GM18517 (cell line): ENCODE measurements at regions not wholly inside any gene's neighbourhood (a gene's known extent, or its start where the extent isn't known, plus 50 kb on each side); places are given as distances from the start of the nearest gene placed in this dataset.
"Not testable (repeated sequence)": the region's sequence is repeated elsewhere in the genome, so short reads cannot be mapped to it uniquely, and the experiment has no call there.

Experiments
- ATAC-seq: cut with Tn5 transposase; IDR thresholded peaks from one replicate; pipeline ENCODE4 v1.9.1; 2021; ENCODE audit warnings: mild to moderate bottlenecking, moderate library complexity; ENCODE audit not compliant: unreplicated experiment

GRCh38 chr6:5840734-5841390, 165.9 kb downstream of the NRN1 start:
- no peak for ATAC-seq

GRCh38 chr6:5838656-5839396, 167.9 kb downstream of the NRN1 start:
- ATAC-seq, result no peak

DNA sequence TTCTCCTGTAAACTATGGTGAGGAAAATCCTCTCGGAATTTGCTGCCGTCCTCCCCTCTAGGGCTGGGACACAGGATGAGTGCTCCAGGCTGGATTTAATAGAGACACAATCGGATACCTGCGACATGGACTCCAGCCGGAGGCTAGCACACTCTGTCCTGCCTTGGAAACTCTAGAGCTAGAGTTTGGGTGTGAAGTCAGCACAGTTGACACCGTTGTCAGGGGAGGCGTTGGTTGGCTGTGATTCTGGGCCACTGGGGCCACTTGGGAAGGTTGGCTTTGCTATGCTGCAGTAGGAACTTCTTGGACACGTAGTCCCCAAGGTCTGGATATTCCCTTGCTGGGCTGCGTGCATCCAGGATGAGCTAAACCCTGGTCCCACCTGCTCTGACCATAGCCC, 169.4 kb downstream of the NRN1 start:
- ATAC-seq, result no peak

DNA sequence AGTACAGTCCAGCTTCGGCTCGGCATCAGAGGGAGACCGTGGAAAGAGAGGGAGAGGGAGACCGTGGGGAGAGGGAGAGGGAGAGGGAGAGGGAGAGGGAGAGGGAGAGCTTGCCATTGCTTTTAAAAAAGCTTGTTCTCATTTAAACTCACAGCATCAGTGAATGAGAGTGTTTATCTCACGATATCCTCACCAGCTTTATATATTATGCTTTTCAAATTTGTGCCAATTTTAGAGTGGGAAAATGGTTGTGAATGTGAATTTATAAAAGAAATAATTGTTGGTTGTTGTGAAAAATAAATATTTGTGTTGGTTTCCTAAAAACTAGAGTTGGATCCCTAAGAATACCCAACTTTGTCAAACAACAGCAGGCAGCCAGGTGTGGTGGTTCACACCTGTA, 170.1 kb downstream of the NRN1 start:
- ATAC-seq, result not testable (repeated sequence)

- no peak for ATAC-seq
Measured at GRCh38 chr6:5833120-5833519, 173.6 kb downstream of the NRN1 start.

DNA sequence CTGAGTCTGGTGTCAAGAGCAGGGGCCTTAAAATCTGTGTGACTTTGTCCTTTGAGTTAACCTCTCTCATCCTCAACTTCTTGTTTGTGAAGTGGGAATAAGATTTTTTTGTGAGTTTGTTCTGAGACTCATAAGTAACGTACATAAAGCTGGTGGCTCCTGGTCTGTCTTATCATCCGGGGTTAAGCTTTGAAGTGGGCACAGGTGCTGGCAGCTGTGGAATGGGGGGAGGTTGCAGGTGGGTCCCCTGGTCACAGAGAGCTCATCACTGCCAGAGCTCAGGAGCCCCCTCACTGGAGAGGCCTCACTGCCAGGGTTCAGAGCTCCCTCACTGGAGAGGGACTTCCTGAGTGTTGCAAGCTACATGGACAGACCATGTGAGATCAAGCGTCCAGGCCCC, 174.1 kb downstream of the NRN1 start:
- ATAC-seq, result no peak

- not testable (repeated sequence) for ATAC-seq
Measured at GRCh38 chr6:5831219-5831862, 175.4 kb downstream of the NRN1 start.

DNA sequence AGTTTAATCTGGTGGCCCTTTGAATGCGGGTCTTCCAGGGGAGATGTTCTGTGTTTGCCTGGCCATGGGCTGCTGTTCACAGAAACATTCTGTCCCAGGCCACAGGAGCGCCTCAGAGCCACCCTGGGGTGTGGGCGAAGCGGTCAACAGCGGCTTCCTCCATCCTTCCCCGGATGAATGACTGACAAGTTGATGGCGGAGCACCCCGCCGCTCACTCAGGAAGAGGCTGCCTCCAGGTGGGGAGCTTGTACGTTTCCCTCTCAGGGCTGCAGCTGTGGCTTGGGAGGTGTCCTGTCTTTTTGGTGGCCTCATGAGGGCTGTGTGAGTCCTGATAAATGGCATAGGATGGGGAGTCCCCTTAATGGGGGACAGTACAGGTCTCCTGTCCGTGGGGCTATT, 178.4 kb downstream of the NRN1 start:
- no peak for ATAC-seq

DNA sequence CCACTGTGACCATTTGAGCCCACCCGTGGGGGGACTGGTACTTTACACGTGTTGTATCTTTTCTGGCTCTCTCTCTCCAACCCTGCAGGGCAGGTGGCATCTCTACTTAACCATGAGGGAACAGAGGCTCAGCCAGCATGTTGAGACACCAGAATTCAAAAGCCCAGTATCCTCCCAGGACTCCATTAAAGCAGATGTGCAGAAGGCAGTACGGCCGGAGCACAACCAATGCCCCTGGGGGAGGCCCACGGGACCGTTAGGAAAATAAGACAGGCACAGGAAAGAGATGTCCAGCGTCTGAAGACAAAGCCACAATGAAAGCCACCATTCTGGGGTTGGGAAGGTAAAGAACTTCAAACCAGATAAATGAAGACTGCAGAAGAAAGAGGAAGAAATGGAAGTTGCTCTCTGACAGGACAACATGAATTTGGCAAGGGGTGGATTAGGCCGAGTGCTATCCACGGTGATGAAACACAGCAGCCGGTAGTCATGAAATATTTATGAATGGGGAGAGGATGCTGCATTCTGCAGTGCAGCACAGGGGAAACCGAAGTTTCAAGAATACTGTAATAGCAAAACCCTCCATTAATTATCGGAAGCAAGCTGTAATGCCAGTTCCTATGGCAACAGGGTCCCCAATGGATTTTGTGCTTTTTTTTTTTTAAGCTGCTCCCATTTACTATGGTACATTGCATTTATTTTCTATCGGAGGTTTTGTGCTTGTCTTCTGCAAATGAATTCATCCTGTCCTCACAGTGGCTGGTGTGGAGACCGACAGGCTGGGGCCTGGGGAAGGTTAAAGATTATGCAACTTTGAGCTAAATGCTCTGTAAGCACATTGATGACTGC, 179.4 kb downstream of the NRN1 start:
- no peak for ATAC-seq

DNA sequence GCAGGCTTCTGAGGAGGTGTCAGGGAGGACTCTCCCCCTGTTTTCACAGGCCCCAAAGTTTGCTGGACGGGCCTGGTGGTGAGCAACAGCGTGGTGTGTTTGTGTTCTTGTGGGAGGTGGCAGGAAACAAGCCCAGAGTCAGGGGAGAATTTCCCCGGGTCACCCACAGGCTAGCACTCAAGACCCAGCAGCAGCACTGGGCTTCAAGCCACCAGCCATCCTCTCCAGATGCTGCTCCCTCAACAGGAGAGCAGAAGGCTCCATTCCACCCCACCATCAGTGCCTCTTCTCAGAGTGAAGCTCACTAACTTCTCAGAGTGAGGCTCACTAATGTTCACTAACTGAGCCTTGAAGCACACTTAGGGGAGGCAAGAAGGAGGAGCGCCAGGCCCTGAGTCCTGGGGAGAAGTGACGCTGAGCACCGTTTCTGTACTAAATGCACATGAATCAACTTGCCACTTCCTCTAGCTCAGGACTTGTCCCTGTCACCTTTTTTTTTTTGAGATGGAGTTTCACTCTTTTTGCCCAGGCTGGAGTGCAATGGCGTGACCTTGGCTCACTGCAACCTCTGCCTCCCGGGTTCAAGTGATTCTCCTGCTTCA, 182.2 kb downstream of the NRN1 start:
- not testable (repeated sequence) for ATAC-seq
